Mammary epithelial cell (primary cell): ENCODE measurements at regions not wholly inside any gene's neighbourhood (a gene's known extent, or its start where the extent isn't known, plus 50 kb on each side); places are given as distances from the start of the nearest gene placed in this dataset.

Experiments
- CTCF ChIP-seq, 2 donors: IDR thresholded peaks in 1 of 2; conservative IDR thresholded peaks in 1 of 2; 2 replicates each; pipeline ENCODE4 v1.5.1; 2011 to 2012; ENCODE audit warnings: inconsistent platforms in 2 of 2, low read length in 2 of 2, mild to moderate bottlenecking in 2 of 2, control low read depth in 1 of 2, low read depth in 1 of 2; ENCODE audit not compliant: insufficient read depth in 1 of 2; ENCODE audit errors: extremely low read depth in 1 of 2
- EZH2 ChIP-seq: IDR thresholded peaks from 2 replicates; pipeline ENCODE4 v1.6.1; 2012; ENCODE audit warnings: low read length, inconsistent platforms, borderline replicate concordance

GRCh38 chr2:143994961-143995360 lies 525.0 kb downstream of the ZEB2 start:
- no peak for TF ChIP-seq CTCF (conservative IDR thresholded peaks at IDR 0.05 in 1 of 2, IDR thresholded peaks at IDR 0.05 in 1 of 2; ENCODE audit: extremely low read depth in 1 of 2, insufficient read depth in 1 of 2, low read depth in 1 of 2, low read length in 2 of 2)
- no peak for TF ChIP-seq EZH2
